K562 (cell line): ENCODE measurements at regions not wholly inside any gene's neighbourhood (a gene's known extent, or its start where the extent isn't known, plus 50 kb on each side); places are given as distances from the start of the nearest gene placed in this dataset.

Source experiments
- CTCF ChIP-seq, 3 experiments: IDR thresholded peaks in 2 of 3; conservative IDR thresholded peaks in 1 of 3; 2 replicates each; pipeline ENCODE4 v1.5.1; 2011 to 2012; ENCODE audit warnings: low read length in 3 of 3, mild to moderate bottlenecking in 3 of 3, control low read depth in 2 of 3, improper control_type of control experiment in 1 of 3, inconsistent platforms in 1 of 3, low read depth in 1 of 3, mixed read lengths in 1 of 3, moderate library complexity in 1 of 3; ENCODE audit not compliant: insufficient read depth in 2 of 3
- GTF2F1 ChIP-seq: IDR thresholded peaks from 2 replicates; pipeline ENCODE4 v1.6.1; 2011; ENCODE audit warnings: low read depth, low read length, improper control_type of control experiment
- NFRKB ChIP-seq: fragments of 450-650 bp; IDR thresholded peaks from 2 replicates; pipeline ENCODE4 v1.6.1; 2016; ENCODE audit warnings: low read depth
- POLR2A ChIP-seq: fragments of 450-650 bp; conservative IDR thresholded peaks from 2 replicates; pipeline ENCODE4 v1.6.1; 2016
- SIN3A ChIP-seq, 2 experiments: fragments of 150-350 bp in 1 of 2; IDR thresholded peaks; 2 replicates each; pipeline ENCODE4 v1.6.1; 2011 to 2016; ENCODE audit warnings: borderline replicate concordance in 2 of 2, low read depth in 2 of 2, low read length in 2 of 2, mild to moderate bottlenecking in 2 of 2, moderate library complexity in 2 of 2; ENCODE audit not compliant: control insufficient read depth in 1 of 2
- SMARCC2 ChIP-seq: fragments of 450-650 bp; IDR thresholded peaks from 2 replicates; pipeline ENCODE4 v1.6.1; 2017; ENCODE audit warnings: antibody characterized with exemption, moderate library complexity, mild to moderate bottlenecking, low read depth
- TBP ChIP-seq: optimal IDR thresholded peaks from 2 replicates; pipeline ENCODE3; 2011; ENCODE audit warnings: low read depth, low read length, improper control_type of control experiment
- TCF7L2 ChIP-seq: fragments of 150-350 bp; IDR thresholded peaks from 2 replicates; pipeline ENCODE4 v1.6.1; 2016; ENCODE audit warnings: low read depth, mild to moderate bottlenecking, low read length, moderate library complexity
- U2AF1 ChIP-seq: fragments of 200-400 bp; formaldehyde crosslinking; optimal IDR thresholded peaks from 2 replicates; pipeline ENCODE3; 2017; ENCODE audit warnings: mild to moderate bottlenecking, low read depth, low read length, moderate library complexity
- ZBTB33 ChIP-seq: sonication (generic); formaldehyde crosslinking; IDR thresholded peaks from 2 replicates; pipeline ENCODE4 v1.8.1; 2023; ENCODE audit warnings: mild to moderate bottlenecking, missing genetic modification reagents
- ZNF121 ChIP-seq: sonication (generic); formaldehyde crosslinking; conservative IDR thresholded peaks from 2 replicates; pipeline ENCODE4 v1.8.0; 2022; ENCODE audit warnings: missing genetic modification reagents
- ZNF280B ChIP-seq: fragments of 250-450 bp; sonication (Bioruptor Pico); IDR thresholded peaks from 2 replicates; pipeline ENCODE4 v1.5.1; 2021; ENCODE audit warnings: mild to moderate bottlenecking
- ZNF347 ChIP-seq: fragments of 450-650 bp; formaldehyde crosslinking; IDR thresholded peaks from 2 replicates; pipeline ENCODE4 v1.4.0; 2020; ENCODE audit warnings: low read depth, mild to moderate bottlenecking, moderate library complexity
- TF ChIP-seq, protein P1 (sequence below): sonication (generic); formaldehyde crosslinking; IDR thresholded peaks from 2 replicates; pipeline ENCODE4 v1.8.0; 2022; ENCODE audit warnings: mild to moderate bottlenecking, missing genetic modification reagents

DNA sequence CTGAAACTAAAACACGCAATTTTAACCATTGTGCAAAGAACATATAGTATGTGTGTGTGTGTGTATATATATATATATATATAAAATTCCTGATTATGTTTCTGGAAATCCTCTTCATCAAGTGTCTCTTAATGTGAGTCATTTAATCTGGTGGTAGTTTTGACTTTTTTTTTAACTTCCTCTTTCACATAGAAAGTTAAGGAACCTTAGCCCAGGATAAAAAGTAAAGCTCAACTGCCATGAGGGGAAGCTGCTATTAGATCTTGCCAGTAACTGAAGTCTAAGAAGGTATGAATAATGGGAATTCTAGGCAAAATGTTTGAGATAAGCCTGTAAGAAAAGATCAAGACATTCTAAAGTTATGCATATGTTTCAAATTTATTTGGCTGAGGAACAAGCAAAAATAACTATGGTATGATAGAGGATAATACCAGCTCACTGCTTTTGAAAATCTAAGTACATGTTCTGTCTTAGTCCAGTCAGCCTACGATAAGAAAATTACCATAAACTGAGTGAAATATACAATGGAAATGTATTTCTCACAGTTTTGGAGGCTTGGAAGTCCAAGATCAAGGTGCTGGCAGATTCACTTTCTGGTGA, 757.0 kb downstream of the TRAM1L1 start:
- TF ChIP-seq ZNF347 (CRISPR knock-in tag), result no peak
- TF ChIP-seq NFRKB, result no peak
- no peak for TF ChIP-seq SIN3A (IDR thresholded peaks at IDR 0.05; ENCODE audit: borderline replicate concordance in 2 of 2, control insufficient read depth in 1 of 2, low read depth in 2 of 2, low read length in 2 of 2)
- TF ChIP-seq ZBTB33, result no peak
- TF ChIP-seq ZNF280B (CRISPR knock-in tag), result no peak
- TF ChIP-seq CTCF (IDR thresholded peaks at IDR 0.05 in 2 of 3, conservative IDR thresholded peaks at IDR 0.05 in 1 of 3; ENCODE audit: insufficient read depth in 2 of 3, low read depth in 1 of 3, low read length in 3 of 3), result no peak
- TF ChIP-seq, protein P1, sequence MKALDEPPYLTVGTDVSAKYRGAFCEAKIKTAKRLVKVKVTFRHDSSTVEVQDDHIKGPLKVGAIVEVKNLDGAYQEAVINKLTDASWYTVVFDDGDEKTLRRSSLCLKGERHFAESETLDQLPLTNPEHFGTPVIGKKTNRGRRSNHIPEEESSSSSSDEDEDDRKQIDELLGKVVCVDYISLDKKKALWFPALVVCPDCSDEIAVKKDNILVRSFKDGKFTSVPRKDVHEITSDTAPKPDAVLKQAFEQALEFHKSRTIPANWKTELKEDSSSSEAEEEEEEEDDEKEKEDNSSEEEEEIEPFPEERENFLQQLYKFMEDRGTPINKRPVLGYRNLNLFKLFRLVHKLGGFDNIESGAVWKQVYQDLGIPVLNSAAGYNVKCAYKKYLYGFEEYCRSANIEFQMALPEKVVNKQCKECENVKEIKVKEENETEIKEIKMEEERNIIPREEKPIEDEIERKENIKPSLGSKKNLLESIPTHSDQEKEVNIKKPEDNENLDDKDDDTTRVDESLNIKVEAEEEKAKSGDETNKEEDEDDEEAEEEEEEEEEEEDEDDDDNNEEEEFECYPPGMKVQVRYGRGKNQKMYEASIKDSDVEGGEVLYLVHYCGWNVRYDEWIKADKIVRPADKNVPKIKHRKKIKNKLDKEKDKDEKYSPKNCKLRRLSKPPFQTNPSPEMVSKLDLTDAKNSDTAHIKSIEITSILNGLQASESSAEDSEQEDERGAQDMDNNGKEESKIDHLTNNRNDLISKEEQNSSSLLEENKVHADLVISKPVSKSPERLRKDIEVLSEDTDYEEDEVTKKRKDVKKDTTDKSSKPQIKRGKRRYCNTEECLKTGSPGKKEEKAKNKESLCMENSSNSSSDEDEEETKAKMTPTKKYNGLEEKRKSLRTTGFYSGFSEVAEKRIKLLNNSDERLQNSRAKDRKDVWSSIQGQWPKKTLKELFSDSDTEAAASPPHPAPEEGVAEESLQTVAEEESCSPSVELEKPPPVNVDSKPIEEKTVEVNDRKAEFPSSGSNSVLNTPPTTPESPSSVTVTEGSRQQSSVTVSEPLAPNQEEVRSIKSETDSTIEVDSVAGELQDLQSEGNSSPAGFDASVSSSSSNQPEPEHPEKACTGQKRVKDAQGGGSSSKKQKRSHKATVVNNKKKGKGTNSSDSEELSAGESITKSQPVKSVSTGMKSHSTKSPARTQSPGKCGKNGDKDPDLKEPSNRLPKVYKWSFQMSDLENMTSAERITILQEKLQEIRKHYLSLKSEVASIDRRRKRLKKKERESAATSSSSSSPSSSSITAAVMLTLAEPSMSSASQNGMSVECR, result no peak
- no peak for TF ChIP-seq TBP
- TF ChIP-seq POLR2A, result no peak
- no peak for TF ChIP-seq U2AF1
- no peak for TF ChIP-seq ZNF121
- TF ChIP-seq GTF2F1, result no peak
- TF ChIP-seq SMARCC2, result no peak
- TF ChIP-seq TCF7L2, result no peak
